ENCODE measurements at regions not wholly inside any gene's neighbourhood (a gene's known extent, or its start where the extent isn't known, plus 50 kb on each side); places are given as distances from the start of the nearest gene placed in this dataset.

GRCh38 chr6:121823437-121823851 lies 388.0 kb downstream of the GJA1 start:
- DNase-seq (ENCODE audit: low spot score) = no peak

GRCh38 chr6:121826156-121826810 lies 390.8 kb downstream of the GJA1 start:
- DNase-seq (ENCODE audit: low spot score) = no peak

- no peak for DNase-seq (ENCODE audit: low spot score)
Measured at GRCh38 chr6:121828146-121828886, 392.9 kb downstream of the GJA1 start.

- DNase-seq (ENCODE audit: low spot score) = no peak
Measured at GRCh38 chr6:121830736-121831135, 395.3 kb downstream of the GJA1 start.

GRCh38 chr6:121835662-121836061 lies 400.2 kb downstream of the GJA1 start:
- no peak for DNase-seq (ENCODE audit: low spot score)

- no peak for DNase-seq (ENCODE audit: low spot score)
Measured at GRCh38 chr6:121837545-121838229, 402.2 kb downstream of the GJA1 start.

- no peak for DNase-seq (ENCODE audit: low spot score)
Measured at GRCh38 chr6:121838842-121839241, 403.4 kb downstream of the GJA1 start.

- no peak for DNase-seq (ENCODE audit: low spot score)
Measured at GRCh38 chr6:121839896-121840295, 404.4 kb downstream of the GJA1 start.

GRCh38 chr6:121844898-121845297 lies 409.5 kb downstream of the GJA1 start:
- DNase-seq (ENCODE audit: low spot score) = no peak

- no peak for DNase-seq (ENCODE audit: low spot score)
Measured at GRCh38 chr6:121847806-121848522, 412.5 kb downstream of the GJA1 start.

- DNase-seq (ENCODE audit: low spot score) = no peak
Measured at GRCh38 chr6:121848523-121849255, 413.2 kb downstream of the GJA1 start.

- peak; percentile 46 for DNase-seq (ENCODE audit: low spot score)
Measured at GRCh38 chr6:121849477-121849876, 414.0 kb downstream of the GJA1 start.

GRCh38 chr6:121851056-121851455 lies 415.6 kb downstream of the GJA1 start:
- no peak for DNase-seq (ENCODE audit: low spot score)

- no peak for DNase-seq (ENCODE audit: low spot score)
Measured at GRCh38 chr6:121853686-121854085, 418.2 kb downstream of the GJA1 start.

GRCh38 chr6:121855521-121855920 lies 420.1 kb downstream of the GJA1 start:
- no peak for DNase-seq (ENCODE audit: low spot score)

GRCh38 chr6:121856296-121856695 lies 420.9 kb downstream of the GJA1 start:
- no peak for DNase-seq (ENCODE audit: low spot score)

- no peak for DNase-seq (ENCODE audit: low spot score)
Measured at GRCh38 chr6:121857551-121857950, 422.1 kb downstream of the GJA1 start.

- no peak for DNase-seq (ENCODE audit: low spot score)
Measured at GRCh38 chr6:121858310-121858709, 422.9 kb downstream of the GJA1 start.

GRCh38 chr6:121858986-121859385 lies 423.5 kb downstream of the GJA1 start:
- DNase-seq (ENCODE audit: low spot score) = no peak

GRCh38 chr6:121865811-121866210 lies 430.4 kb downstream of the GJA1 start:
- no peak for DNase-seq (ENCODE audit: low spot score)

- no peak for DNase-seq (ENCODE audit: low spot score)
Measured at GRCh38 chr6:121867095-121867494, 431.6 kb downstream of the GJA1 start.

- DNase-seq (ENCODE audit: low spot score) = no peak
Measured at GRCh38 chr6:121868206-121868605, 432.8 kb downstream of the GJA1 start.

All from germinal center (tissue), 1 donor.